Suprapubic skin (tissue), 4 donors: ENCODE measurements at regions not wholly inside any gene's neighbourhood (a gene's known extent, or its start where the extent isn't known, plus 50 kb on each side); places are given as distances from the start of the nearest gene placed in this dataset.

Experiments
- CTCF ChIP-seq, 2 donors: fragments of 200-600 bp in 1 of 2; fragments of 450-650 bp in 1 of 2; sonication (generic) in 1 of 2; IDR thresholded peaks; one replicate each; pipeline ENCODE4 v1.5.1; 2016 to 2019; ENCODE audit warnings: antibody characterized with exemption in 2 of 2, mild to moderate bottlenecking in 1 of 2, moderate library complexity in 1 of 2
- EP300 ChIP-seq: sonication (generic); formaldehyde crosslinking; IDR thresholded peaks from one replicate; pipeline ENCODE4 v1.6.1; 2017; ENCODE audit warnings: antibody characterized with exemption
- POLR2A ChIP-seq, 2 donors: fragments of 450-650 bp; IDR thresholded peaks; one replicate each; pipeline ENCODE4 v1.6.1; 2017; ENCODE audit warnings: antibody characterized with exemption in 2 of 2, mild to moderate bottlenecking in 2 of 2, moderate library complexity in 2 of 2
- POLR2AphosphoS5 ChIP-seq, 3 donors: sonication (generic); formaldehyde crosslinking; IDR thresholded peaks; one replicate each; pipeline ENCODE4 v1.6.1; 2017; ENCODE audit warnings: antibody characterized with exemption in 3 of 3

GRCh38 chr2:234143896-234144295 lies 93.4 kb downstream of the SPP2 start:
- TF ChIP-seq POLR2A (IDR thresholded peaks at IDR 0.05) = no peak
- no peak for TF ChIP-seq CTCF (IDR thresholded peaks at IDR 0.05)
- no peak for TF ChIP-seq EP300
- no peak for TF ChIP-seq POLR2AphosphoS5 (IDR thresholded peaks at IDR 0.05)
